ENCODE measurements at regions not wholly inside any gene's neighbourhood (a gene's known extent, or its start where the extent isn't known, plus 50 kb on each side); places are given as distances from the start of the nearest gene placed in this dataset.

- no peak for TF ChIP-seq CTCF (IDR thresholded peaks at IDR 0.05; ENCODE audit: control insufficient read depth, insufficient read depth, low read depth, low read length, missing control alignments)
- no peak for DNase-seq (ENCODE audit: low read depth)
- H3K4me3 ChIP-seq (ENCODE audit: control insufficient read depth, low read depth, low read length) = no peak overlapping the region
Observed at GRCh38 chr5:12312343-12312742, 408.1 kb upstream of the CTNND2 start.

GRCh38 chr5:12294151-12294550 lies 389.9 kb upstream of the CTNND2 start:
- DNase-seq (ENCODE audit: low read depth) = no peak
- no peak overlapping the region for H3K4me3 ChIP-seq (ENCODE audit: control insufficient read depth, low read depth, low read length)
- no peak for TF ChIP-seq CTCF (IDR thresholded peaks at IDR 0.05; ENCODE audit: control insufficient read depth, insufficient read depth, low read depth, low read length, missing control alignments)

- no peak for DNase-seq (ENCODE audit: low read depth)
- H3K4me3 ChIP-seq (ENCODE audit: control insufficient read depth, low read depth, low read length) = no peak overlapping the region
- TF ChIP-seq CTCF (IDR thresholded peaks at IDR 0.05; ENCODE audit: control insufficient read depth, insufficient read depth, low read depth, low read length, missing control alignments) = no peak
Observed at GRCh38 chr5:12292610-12293204, 388.5 kb upstream of the CTNND2 start.

GRCh38 chr5:12284604-12285003 lies 380.4 kb upstream of the CTNND2 start:
- no peak for DNase-seq (ENCODE audit: low read depth)
- no peak overlapping the region for H3K4me3 ChIP-seq (ENCODE audit: control insufficient read depth, low read depth, low read length)
- no peak for TF ChIP-seq CTCF (IDR thresholded peaks at IDR 0.05; ENCODE audit: control insufficient read depth, insufficient read depth, low read depth, low read length, missing control alignments)

GRCh38 chr5:12277504-12278192 lies 373.4 kb upstream of the CTNND2 start:
- H3K4me3 ChIP-seq (ENCODE audit: control insufficient read depth, low read depth, low read length) = no peak overlapping the region
- no peak for DNase-seq (ENCODE audit: low read depth)
- TF ChIP-seq CTCF (IDR thresholded peaks at IDR 0.05; ENCODE audit: control insufficient read depth, insufficient read depth, low read depth, low read length, missing control alignments) = no peak

GRCh38 chr5:12274236-12274635 lies 370.0 kb upstream of the CTNND2 start:
- no peak overlapping the region for H3K4me3 ChIP-seq (ENCODE audit: control insufficient read depth, low read depth, low read length)
- DNase-seq (ENCODE audit: low read depth) = no peak
- no peak for TF ChIP-seq CTCF (IDR thresholded peaks at IDR 0.05; ENCODE audit: control insufficient read depth, insufficient read depth, low read depth, low read length, missing control alignments)

Data from AG09309 (cell line).